ENCODE measurements at regions not wholly inside any gene's neighbourhood (a gene's known extent, or its start where the extent isn't known, plus 50 kb on each side); places are given as distances from the start of the nearest gene placed in this dataset.

- ATAC-seq (ENCODE audit: low read depth) (no peak), DNase-seq (ENCODE audit: low spot score) (no peak)
- no peaks in the 10 kb centered on the region for H3K36me3 ChIP-seq (ENCODE audit: low read depth)
- H3K27me3 ChIP-seq (ENCODE audit: insufficient read depth, poor library complexity, severe bottlenecking), result no peaks in the 10 kb centered on the region
- no peak overlapping the region for H3K27ac ChIP-seq (ENCODE audit: poor library complexity, severe bottlenecking)
- no peak overlapping the region for H3K4me3 ChIP-seq (ENCODE audit: severe bottlenecking)
- no peak for TF ChIP-seq CTCF (IDR thresholded peaks at IDR 0.05; ENCODE audit: poor library complexity, severe bottlenecking)
- H3K4me1 ChIP-seq (ENCODE audit: insufficient read depth, poor library complexity, severe bottlenecking), result no peaks in the 10 kb centered on the region
- no peaks in the 10 kb centered on the region for H3K9me3 ChIP-seq (ENCODE audit: severe bottlenecking)
Measured at GRCh38 chr3:72052841-72053409, 268.0 kb upstream of the PROK2 start.

GRCh38 chr3:72050771-72051170 lies 265.8 kb upstream of the PROK2 start:
- H3K36me3 ChIP-seq (ENCODE audit: low read depth), result no peaks in the 10 kb centered on the region
- no peaks in the 10 kb centered on the region for H3K4me1 ChIP-seq (ENCODE audit: insufficient read depth, poor library complexity, severe bottlenecking)
- no peak overlapping the region for H3K4me3 ChIP-seq (ENCODE audit: severe bottlenecking)
- DNase-seq (ENCODE audit: low spot score), result no peak
- ATAC-seq (ENCODE audit: low read depth), result no peak
- H3K27ac ChIP-seq (ENCODE audit: poor library complexity, severe bottlenecking), result no peak overlapping the region
- no peaks in the 10 kb centered on the region for H3K9me3 ChIP-seq (ENCODE audit: severe bottlenecking)
- no peak for TF ChIP-seq CTCF (IDR thresholded peaks at IDR 0.05; ENCODE audit: poor library complexity, severe bottlenecking)
- H3K27me3 ChIP-seq (ENCODE audit: insufficient read depth, poor library complexity, severe bottlenecking), result no peaks in the 10 kb centered on the region

- Histone ChIP-seq H3K9me3 (ENCODE audit: severe bottlenecking) (no peaks in the 10 kb centered on the region), H3K4me1 (ENCODE audit: insufficient read depth, poor library complexity, severe bottlenecking) (no peaks in the 10 kb centered on the region)
- no peak for DNase-seq (ENCODE audit: low spot score)
Measured at GRCh38 chr3:72050048-72050632, 265.2 kb upstream of the PROK2 start.

GRCh38 chr3:72049300-72049699 lies 264.4 kb upstream of the PROK2 start:
- no peak overlapping the region for H3K27ac ChIP-seq (ENCODE audit: poor library complexity, severe bottlenecking)
- no peaks in the 10 kb centered on the region for H3K9me3 ChIP-seq (ENCODE audit: severe bottlenecking)
- no peaks in the 10 kb centered on the region for H3K36me3 ChIP-seq (ENCODE audit: low read depth)
- DNase-seq (ENCODE audit: low spot score) (no peak), ATAC-seq (ENCODE audit: low read depth) (no peak)
- H3K4me3 ChIP-seq (ENCODE audit: severe bottlenecking), result no peak overlapping the region
- H3K27me3 ChIP-seq (ENCODE audit: insufficient read depth, poor library complexity, severe bottlenecking), result no peaks in the 10 kb centered on the region
- TF ChIP-seq CTCF (IDR thresholded peaks at IDR 0.05; ENCODE audit: poor library complexity, severe bottlenecking), result no peak
- no peaks in the 10 kb centered on the region for H3K4me1 ChIP-seq (ENCODE audit: insufficient read depth, poor library complexity, severe bottlenecking)

More at GRCh38 chr3:72050048-72050632, 265.2 kb upstream of the PROK2 start:
- Histone ChIP-seq H3K27ac (ENCODE audit: poor library complexity, severe bottlenecking) (no peak overlapping the region), H3K36me3 (ENCODE audit: low read depth) (no peaks in the 10 kb centered on the region), H3K4me3 (ENCODE audit: severe bottlenecking) (no peak overlapping the region), H3K27me3 (ENCODE audit: insufficient read depth, poor library complexity, severe bottlenecking) (no peaks in the 10 kb centered on the region)
- no peak for ATAC-seq (ENCODE audit: low read depth)
- TF ChIP-seq CTCF (IDR thresholded peaks at IDR 0.05; ENCODE audit: poor library complexity, severe bottlenecking), result no peak

- no peak for ATAC-seq (ENCODE audit: low read depth)
- DNase-seq (ENCODE audit: low spot score), result no peak
- Histone ChIP-seq H3K27me3 (ENCODE audit: insufficient read depth, poor library complexity, severe bottlenecking) (no peaks in the 10 kb centered on the region), H3K36me3 (ENCODE audit: low read depth) (no peaks in the 10 kb centered on the region), H3K9me3 (ENCODE audit: severe bottlenecking) (no peaks in the 10 kb centered on the region), H3K4me3 (ENCODE audit: severe bottlenecking) (no peak overlapping the region), H3K4me1 (ENCODE audit: insufficient read depth, poor library complexity, severe bottlenecking) (no peaks in the 10 kb centered on the region), H3K27ac (ENCODE audit: poor library complexity, severe bottlenecking) (no peak overlapping the region)
- TF ChIP-seq CTCF (IDR thresholded peaks at IDR 0.05; ENCODE audit: poor library complexity, severe bottlenecking), result no peak
Measured at GRCh38 chr3:72048873-72049272, 263.9 kb upstream of the PROK2 start.
